Activated CD8-positive, alpha-beta T cell treated with anti-CD3 and anti-CD28 coated beads, Interleukin-2, amount 10 ng/mL, durations not matched to agents 7 days and 5 days (primary cell): ENCODE measurements at regions not wholly inside any gene's neighbourhood (a gene's known extent, or its start where the extent isn't known, plus 50 kb on each side); places are given as distances from the start of the nearest gene placed in this dataset.
A peak's percentile ranks its signal among the peaks of the same experiment; 100 is the strongest.

Experiments
- ATAC-seq: fragments of 150-1000 bp; cut with Tn5 transposase; one replicate; pipeline ENCODE4 v1.10.0; 2021; ENCODE audit warnings: moderate library complexity
- CTCF ChIA-PET: fragments of 350-600 bp; sonication (Branson Sonifier 250); formaldehyde crosslinking; loops from one replicate; lab custom pipeline; 2021; ENCODE audit warnings: antibody characterized with exemption; lab: Charles Lee
- POLR2A ChIA-PET: fragments of 350-600 bp; sonication (Branson Sonifier 250); formaldehyde crosslinking; loops from one replicate; lab custom pipeline; 2021; ENCODE audit warnings: antibody characterized with exemption; lab: Charles Lee
- DNase-seq: peaks from one replicate; pipeline ENCODE4 v3.0.0-alpha.2; 2020
- H3K27ac Mint-ChIP-seq: one replicate; pipeline ENCODE4 v1.8.0; 2021; ENCODE audit warnings: mild to moderate bottlenecking, mixed read lengths
- H3K27me3 Mint-ChIP-seq: one replicate; pipeline ENCODE4 v1.8.0; 2021; ENCODE audit warnings: low read depth, mixed read lengths
- H3K36me3 Mint-ChIP-seq: one replicate; pipeline ENCODE4 v1.8.0; 2021; ENCODE audit warnings: low read depth, mixed read lengths
- H3K4me1 Mint-ChIP-seq: one replicate; pipeline ENCODE4 v1.8.0; 2021; ENCODE audit warnings: low read depth, mixed read lengths
- H3K4me3 Mint-ChIP-seq: one replicate; pipeline ENCODE4 v1.8.0; 2021; ENCODE audit warnings: mild to moderate bottlenecking, mixed read lengths
- H3K9me3 Mint-ChIP-seq: one replicate; pipeline ENCODE4 v1.8.0; 2022; ENCODE audit warnings: mixed read lengths; ENCODE audit not compliant: insufficient read depth

DNA sequence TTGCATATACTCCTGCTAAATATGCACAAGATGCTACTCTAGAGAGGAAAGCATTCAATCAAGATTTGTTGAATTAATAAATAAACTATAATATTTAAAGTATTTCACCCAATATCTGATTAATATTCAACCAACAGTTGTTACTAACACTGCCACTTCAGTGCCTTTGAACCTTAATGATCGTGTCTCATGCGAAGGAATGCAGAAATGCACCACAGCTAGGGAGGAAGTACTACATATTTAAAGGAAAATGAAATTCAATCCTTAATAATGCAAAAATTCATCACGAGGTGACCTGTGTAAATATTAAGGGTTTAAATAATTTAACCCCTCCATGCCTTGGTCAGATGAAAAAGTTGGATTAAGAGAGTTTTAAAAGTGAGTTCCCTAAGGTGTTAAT, 114.2 kb upstream of the DAZL start:
- Mint-ChIP-seq H3K4me1 (no peaks in the 10 kb centered on the region), H3K27ac (no peak overlapping the region), H3K4me3 (no peak overlapping the region), H3K27me3 (no peaks in the 10 kb centered on the region), H3K36me3 (no peaks in the 10 kb centered on the region), H3K9me3 (no peaks in the 10 kb centered on the region)
- CTCF ChIA-PET: no interaction called here
- ATAC-seq (no peak), DNase-seq (no peak)
- POLR2A ChIA-PET: no interaction called here

DNA sequence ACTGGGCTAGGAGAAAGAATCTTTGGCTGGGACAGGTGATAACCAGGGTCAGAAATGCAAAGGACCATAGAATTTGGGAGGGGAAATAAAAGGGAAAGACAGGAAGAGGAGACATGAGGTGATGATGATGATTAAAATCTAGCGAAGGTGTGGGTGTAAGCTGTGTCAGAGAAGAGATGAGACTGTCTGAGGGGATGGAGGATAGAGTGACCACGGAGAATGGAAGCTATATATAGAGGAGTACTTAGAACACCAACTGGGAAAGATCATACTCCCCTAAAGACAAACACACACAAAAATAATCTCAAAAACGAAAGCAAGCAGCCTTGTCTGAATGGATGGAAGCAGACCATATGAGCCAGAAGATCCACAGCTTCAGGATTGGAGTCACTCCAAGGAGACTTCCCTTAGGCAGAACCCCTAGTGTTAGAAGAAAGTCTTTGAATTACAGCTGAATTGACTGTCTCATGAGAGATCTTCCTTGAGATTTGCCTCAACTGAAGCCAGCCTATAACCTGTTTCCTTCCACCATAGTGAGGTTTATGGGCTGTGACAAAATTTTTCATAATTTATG, 115.2 kb upstream of the DAZL start:
- POLR2A ChIA-PET: no interaction called here
- no peaks in the 10 kb centered on the region for H3K27me3 Mint-ChIP-seq
- no peak for ATAC-seq

DNA sequence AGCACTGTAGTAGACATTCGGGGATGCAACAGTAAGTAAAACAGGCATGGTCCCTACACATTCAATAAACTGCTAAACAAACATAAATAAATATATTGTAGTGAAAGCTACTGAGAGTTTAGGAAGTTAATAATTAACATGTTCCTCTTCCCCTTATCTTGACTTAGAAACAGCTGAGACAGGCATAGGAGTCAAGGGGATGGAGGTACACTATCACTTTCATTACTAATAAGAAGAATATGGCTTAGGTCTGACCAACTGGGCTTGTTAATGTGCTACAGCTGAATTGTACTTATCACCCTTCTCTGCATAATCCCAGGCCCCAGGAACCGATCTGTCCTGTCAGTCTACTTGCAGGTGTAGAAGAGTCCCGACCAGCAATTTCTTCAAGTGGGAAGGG, 116.3 kb upstream of the DAZL start:
- Mint-ChIP-seq H3K36me3 (no peaks in the 10 kb centered on the region), H3K4me3 (no peak overlapping the region), H3K27ac (no peak overlapping the region), H3K4me1 (no peaks in the 10 kb centered on the region), H3K9me3 (no peaks in the 10 kb centered on the region), H3K27me3 (no peaks in the 10 kb centered on the region)
- ATAC-seq (no peak), DNase-seq (no peak)
- ChIA-PET POLR2A (no interaction called here), CTCF (no interaction called here)

More for the DNA sequence above, 115.2 kb upstream of the DAZL start:
- Mint-ChIP-seq H3K27ac (no peak overlapping the region), H3K9me3 (no peaks in the 10 kb centered on the region), H3K4me1 (no peaks in the 10 kb centered on the region), H3K4me3 (no peak overlapping the region), H3K36me3 (no peaks in the 10 kb centered on the region)
- CTCF ChIA-PET: no interaction called here
- no peak for DNase-seq

GRCh38 chr3:16723978-16724377, 118.8 kb upstream of the DAZL start:
- Mint-ChIP-seq H3K4me3 (no peak overlapping the region), H3K27ac (no peak overlapping the region), H3K9me3 (no peaks in the 10 kb centered on the region), H3K36me3 (no peaks in the 10 kb centered on the region), H3K27me3 (no peaks in the 10 kb centered on the region), H3K4me1 (no peaks in the 10 kb centered on the region)
- CTCF ChIA-PET: no interaction called here
- DNase-seq (no peak), ATAC-seq (peak; percentile 42)
- POLR2A ChIA-PET: no interaction called here

DNA sequence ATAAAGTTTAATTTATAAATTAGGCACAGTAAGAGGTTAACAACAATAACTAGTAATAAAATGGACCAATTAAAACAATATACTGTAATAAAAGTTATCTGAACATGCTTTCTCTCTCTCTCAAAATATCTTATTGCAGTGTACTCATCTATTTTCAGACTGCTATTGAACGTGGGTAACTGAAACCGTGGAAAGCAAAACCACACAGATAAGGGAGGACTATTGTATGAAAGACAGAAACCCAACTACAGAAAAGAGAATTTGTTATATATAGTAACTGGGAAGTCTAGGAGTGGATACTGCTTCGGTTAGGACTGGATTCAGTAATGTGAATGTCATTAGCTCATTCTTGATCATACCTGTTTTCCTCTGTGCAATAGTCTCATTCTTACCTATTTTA, 119.3 kb upstream of the DAZL start:
- Mint-ChIP-seq H3K27ac (no peak overlapping the region), H3K9me3 (no peaks in the 10 kb centered on the region), H3K4me1 (no peaks in the 10 kb centered on the region), H3K4me3 (no peak overlapping the region), H3K27me3 (no peaks in the 10 kb centered on the region), H3K36me3 (no peaks in the 10 kb centered on the region)
- POLR2A ChIA-PET: no interaction called here
- CTCF ChIA-PET: no interaction called here
- no peak for ATAC-seq
- DNase-seq: no peak

- no peak for DNase-seq
- H3K36me3 Mint-ChIP-seq: no peaks in the 10 kb centered on the region
- H3K27ac Mint-ChIP-seq: no peak overlapping the region
- no peak overlapping the region for H3K4me3 Mint-ChIP-seq
- no peaks in the 10 kb centered on the region for H3K9me3 Mint-ChIP-seq
- ATAC-seq: no peak
- H3K27me3 Mint-ChIP-seq: no peaks in the 10 kb centered on the region
- CTCF ChIA-PET: no interaction called here
- POLR2A ChIA-PET: no interaction called here
- no peaks in the 10 kb centered on the region for H3K4me1 Mint-ChIP-seq
Measured at GRCh38 chr3:16725972-16726371, 120.7 kb upstream of the DAZL start.

DNA sequence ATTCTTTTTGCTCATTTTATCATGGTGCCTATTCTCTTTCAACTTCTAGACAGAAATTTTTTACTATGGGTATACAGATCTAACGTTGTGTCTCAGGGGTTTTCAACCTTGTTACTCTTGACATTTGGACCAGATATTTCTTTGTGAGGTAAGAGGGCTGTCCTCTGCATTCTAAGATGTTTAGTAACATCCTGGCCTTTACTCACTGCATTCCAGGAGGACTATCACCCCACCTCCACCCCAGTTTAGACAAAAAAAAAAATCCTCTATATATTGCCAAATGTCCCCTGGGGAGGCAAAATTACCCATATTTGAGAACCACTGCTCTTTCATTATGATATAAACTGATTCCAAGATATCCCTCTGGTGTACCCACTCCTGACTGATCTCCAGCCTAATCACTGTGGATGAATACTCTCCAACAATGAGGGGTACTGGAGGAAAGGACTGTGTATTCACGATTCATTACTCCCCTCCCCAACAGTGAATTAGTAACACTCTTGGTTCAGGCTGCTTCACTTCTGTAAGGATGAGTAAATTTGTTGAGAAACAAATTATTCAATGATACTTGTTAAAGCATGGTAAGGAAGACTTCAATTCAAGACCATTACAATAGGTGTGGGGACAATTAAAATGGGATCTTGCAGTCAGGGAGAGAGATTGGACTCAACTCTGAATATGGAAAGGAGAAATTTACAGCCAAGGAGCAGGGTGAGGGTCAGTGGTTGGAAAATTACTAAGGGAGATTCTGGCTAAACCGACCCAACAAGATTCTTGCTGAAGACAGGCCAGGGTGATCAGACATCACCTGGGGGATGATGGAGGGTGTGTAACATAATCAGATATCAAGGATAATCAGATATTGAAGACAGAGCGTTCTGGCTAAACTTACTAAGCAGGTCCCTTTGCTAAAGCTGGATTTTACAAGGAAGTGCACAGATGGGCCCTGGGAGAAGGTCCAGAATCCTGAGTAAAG, 123.8 kb upstream of the DAZL start:
- Mint-ChIP-seq H3K4me3 (no peak overlapping the region), H3K27ac (no peak overlapping the region), H3K9me3 (peaks cover 13% of the 10 kb centered on the region), H3K4me1 (no peaks in the 10 kb centered on the region), H3K27me3 (no peaks in the 10 kb centered on the region), H3K36me3 (peaks cover 2% of the 10 kb centered on the region)
- no peak for ATAC-seq
- ChIA-PET POLR2A (no interaction called here), CTCF (no interaction called here)
- DNase-seq: no peak

DNA sequence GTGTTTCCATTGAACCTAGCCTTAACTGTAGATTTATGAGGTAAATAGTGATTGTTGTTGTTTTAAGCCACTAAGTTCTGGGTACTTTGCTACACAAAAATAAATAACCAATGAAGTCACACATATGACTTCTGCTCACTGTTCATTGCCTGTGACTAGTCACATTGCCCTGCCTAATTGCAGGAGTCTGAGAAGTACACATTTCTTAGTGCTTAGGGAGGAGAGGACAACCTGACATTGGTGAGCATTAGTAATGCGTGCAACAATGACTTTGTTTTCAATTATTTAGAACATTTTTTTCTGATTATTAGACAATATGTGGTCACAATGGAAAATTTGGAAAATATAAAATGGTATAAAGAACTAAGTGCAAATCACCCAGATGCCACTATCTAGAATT, 133.2 kb upstream of the DAZL start:
- ATAC-seq (no peak), DNase-seq (no peak)
- no peak overlapping the region for H3K4me3 Mint-ChIP-seq
- CTCF ChIA-PET: no interaction called here
- H3K4me1 Mint-ChIP-seq: no peaks in the 10 kb centered on the region
- no peak overlapping the region for H3K27ac Mint-ChIP-seq
- H3K9me3 Mint-ChIP-seq: peaks cover 13% of the 10 kb centered on the region
- H3K36me3 Mint-ChIP-seq: peaks cover 2% of the 10 kb centered on the region
- H3K27me3 Mint-ChIP-seq: no peaks in the 10 kb centered on the region
- POLR2A ChIA-PET: no interaction called here

GRCh38 chr3:16739541-16740105, 134.4 kb upstream of the DAZL start:
- ChIA-PET POLR2A (no interaction called here), CTCF (no interaction called here)
- DNase-seq (no peak), ATAC-seq (no peak)
- Mint-ChIP-seq H3K27ac (no peak overlapping the region), H3K4me1 (no peaks in the 10 kb centered on the region), H3K27me3 (no peaks in the 10 kb centered on the region), H3K9me3 (peaks cover 7% of the 10 kb centered on the region), H3K4me3 (no peak overlapping the region), H3K36me3 (no peaks in the 10 kb centered on the region)

- peaks cover 7% of the 10 kb centered on the region for H3K9me3 Mint-ChIP-seq
- no peaks in the 10 kb centered on the region for H3K4me1 Mint-ChIP-seq
- ChIA-PET POLR2A (no interaction called here), CTCF (no interaction called here)
- no peaks in the 10 kb centered on the region for H3K36me3 Mint-ChIP-seq
- H3K27ac Mint-ChIP-seq: no peak overlapping the region
- no peaks in the 10 kb centered on the region for H3K27me3 Mint-ChIP-seq
- H3K4me3 Mint-ChIP-seq: no peak overlapping the region
- ATAC-seq (no peak), DNase-seq (no peak)
Measured at GRCh38 chr3:16740515-16740914, 135.3 kb upstream of the DAZL start.

DNA sequence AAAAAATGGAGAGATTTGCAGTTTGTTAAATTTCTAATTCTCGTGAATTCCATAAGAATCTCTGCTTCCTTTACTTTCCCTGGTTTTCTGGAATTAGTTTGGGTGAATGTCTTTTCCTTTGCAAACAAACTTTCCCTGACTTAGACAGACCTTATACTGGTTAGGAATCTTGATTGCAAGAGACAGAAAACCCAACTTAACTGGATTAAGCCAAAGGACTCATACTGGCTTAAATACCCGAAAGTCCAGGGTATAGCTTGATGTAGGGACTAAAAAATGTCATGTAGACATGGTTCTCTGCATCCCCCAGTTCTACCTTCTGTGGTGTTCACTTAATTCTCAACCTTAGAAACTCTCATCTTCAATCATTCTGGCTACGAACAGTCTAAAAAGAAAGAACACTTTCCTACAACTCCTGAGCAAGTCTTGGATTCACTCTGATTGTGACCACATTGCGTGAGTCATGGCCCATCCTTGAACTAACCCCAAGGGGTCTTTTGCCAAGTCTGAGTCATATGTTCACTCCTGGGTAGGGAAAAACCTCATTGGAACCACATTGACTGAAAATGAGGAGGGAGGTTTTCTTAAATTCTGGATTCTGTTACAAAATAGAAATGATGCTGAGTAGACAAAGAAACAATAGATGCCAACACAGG, 136.0 kb upstream of the DAZL start:
- no peaks in the 10 kb centered on the region for H3K4me1 Mint-ChIP-seq
- ChIA-PET CTCF (no interaction called here), POLR2A (no interaction called here)
- H3K36me3 Mint-ChIP-seq: no peaks in the 10 kb centered on the region
- H3K4me3 Mint-ChIP-seq: no peak overlapping the region
- no peak overlapping the region for H3K27ac Mint-ChIP-seq
- H3K9me3 Mint-ChIP-seq: peaks cover 7% of the 10 kb centered on the region
- DNase-seq (no peak), ATAC-seq (no peak)
- no peaks in the 10 kb centered on the region for H3K27me3 Mint-ChIP-seq

DNA sequence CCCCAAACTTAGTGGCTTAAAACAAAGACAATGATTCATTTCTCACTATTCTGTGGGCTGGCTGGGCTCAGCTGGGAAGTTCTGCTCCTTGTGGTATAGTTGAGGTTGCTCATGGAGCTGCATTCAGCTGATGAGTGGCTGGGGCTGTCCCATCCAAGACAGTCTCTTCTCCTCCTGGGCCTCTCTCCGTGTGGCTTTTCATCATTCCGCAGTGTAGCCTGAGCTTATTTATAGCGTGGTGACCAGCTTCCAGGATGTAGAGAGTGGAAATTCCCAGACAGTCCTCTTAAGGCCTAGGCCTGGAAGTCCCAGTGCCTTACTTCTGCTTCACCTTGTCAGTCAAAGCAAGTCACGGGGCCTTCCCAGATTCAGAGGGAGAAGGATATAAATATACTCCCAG, 136.7 kb upstream of the DAZL start:
- no peak overlapping the region for H3K4me3 Mint-ChIP-seq
- DNase-seq: no peak
- ChIA-PET POLR2A (no interaction called here), CTCF (no interaction called here)
- H3K27ac Mint-ChIP-seq: no peak overlapping the region
- H3K9me3 Mint-ChIP-seq: peaks cover 7% of the 10 kb centered on the region
- no peaks in the 10 kb centered on the region for H3K4me1 Mint-ChIP-seq
- ATAC-seq: no peak
- H3K36me3 Mint-ChIP-seq: no peaks in the 10 kb centered on the region
- H3K27me3 Mint-ChIP-seq: no peaks in the 10 kb centered on the region
